ENCODE measurements at regions not wholly inside any gene's neighbourhood (a gene's known extent, or its start where the extent isn't known, plus 50 kb on each side); places are given as distances from the start of the nearest gene placed in this dataset.

- Histone ChIP-seq H3K4me1 (ENCODE audit: control insufficient read depth, extremely low read depth, insufficient read depth, low read length) (no peaks in the 10 kb centered on the region), H3K4me3 (replicated peaks in 1 of 3; ENCODE audit: insufficient read depth in 1 of 3, low read depth in 1 of 3, low read length in 3 of 3) (no peak overlapping the region), H2AFZ (ENCODE audit: low read depth, low read length) (no peak overlapping the region), H4K20me1 (replicated peaks; ENCODE audit: control insufficient read depth, extremely low read depth, insufficient read depth, low read length) (no peaks in the 10 kb centered on the region), H3K9ac (replicated peaks; ENCODE audit: extremely low read depth, insufficient read depth, low read length) (no peak overlapping the region), H3K36me3 (ENCODE audit: control insufficient read depth in 2 of 2, extremely low read depth in 1 of 2, insufficient read depth in 2 of 2, low read length in 2 of 2) (no peaks in the 10 kb centered on the region), H3K27me3 (ENCODE audit: control insufficient read depth in 2 of 2, insufficient read depth in 2 of 2, low read length in 2 of 2) (no peaks in the 10 kb centered on the region), H3K4me2 (ENCODE audit: insufficient read depth, low read length) (no peak overlapping the region), H3K79me2 (ENCODE audit: control insufficient read depth, insufficient read depth, low read length) (no peaks in the 10 kb centered on the region), H3K27ac (ENCODE audit: insufficient read depth, low read depth, low read length) (no peak overlapping the region), H3K9me3 (replicated peaks; ENCODE audit: control insufficient read depth, insufficient read depth, low read length) (no peaks in the 10 kb centered on the region), H3K9me1 (replicated peaks; ENCODE audit: control insufficient read depth, extremely low read depth, insufficient read depth, low read length) (no peaks in the 10 kb centered on the region)
- TF ChIP-seq GATA2 (IDR thresholded peaks at IDR 0.05; ENCODE audit: insufficient read depth, insufficient read length, low read depth, low read length) (no peak), EZH2 (IDR thresholded peaks at IDR 0.05; ENCODE audit: borderline replicate concordance, low read depth, low read length, severe bottlenecking) (no peak), POLR2A (IDR thresholded peaks at IDR 0.05; ENCODE audit: low read depth, low read length) (no peak), MYC (IDR thresholded peaks at IDR 0.05; ENCODE audit: low read depth, low read length) (no peak), FOS (IDR thresholded peaks at IDR 0.05; ENCODE audit: borderline replicate concordance, insufficient read depth, low read length) (no peak), JUN (IDR thresholded peaks at IDR 0.05; ENCODE audit: borderline replicate concordance, insufficient read depth, insufficient read length, low read depth) (no peak), CTCF (IDR thresholded peaks at IDR 0.05; ENCODE audit: extremely low read depth in 1 of 2, insufficient read depth in 1 of 2, low read depth in 1 of 2, low read length in 2 of 2) (no peak), POLR2AphosphoS5 (IDR thresholded peaks at IDR 0.05; ENCODE audit: insufficient read depth, low read depth, low read length) (no peak)
- TF ChIP-seq, protein P1, sequence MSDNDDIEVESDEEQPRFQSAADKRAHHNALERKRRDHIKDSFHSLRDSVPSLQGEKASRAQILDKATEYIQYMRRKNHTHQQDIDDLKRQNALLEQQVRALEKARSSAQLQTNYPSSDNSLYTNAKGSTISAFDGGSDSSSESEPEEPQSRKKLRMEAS (IDR thresholded peaks at IDR 0.05; ENCODE audit: insufficient read depth, insufficient read length): no peak
- ChIA-PET POLR2A (no interaction called here), CTCF (no interaction called here)
- no peak for DNase-seq (ENCODE audit: low read depth, low spot score)
- no peak for FAIRE-seq
- intact Hi-C loops (cut with micrococcal nuclease) (no loop called here), dilution Hi-C loops (cut with MboI; ENCODE audit: extremely low pct_ligation_motif_present, low sequenced_read_pairs) (no loop called here)
- no TSS peak for BruUV-seq (replicated peaks)
These were observed 359.5 kb downstream of the DTWD2 start for GRCh38 chr5:118628660-118629354.
